ENCODE measurements at regions not wholly inside any gene's neighbourhood (a gene's known extent, or its start where the extent isn't known, plus 50 kb on each side); places are given as distances from the start of the nearest gene placed in this dataset.

DNA sequence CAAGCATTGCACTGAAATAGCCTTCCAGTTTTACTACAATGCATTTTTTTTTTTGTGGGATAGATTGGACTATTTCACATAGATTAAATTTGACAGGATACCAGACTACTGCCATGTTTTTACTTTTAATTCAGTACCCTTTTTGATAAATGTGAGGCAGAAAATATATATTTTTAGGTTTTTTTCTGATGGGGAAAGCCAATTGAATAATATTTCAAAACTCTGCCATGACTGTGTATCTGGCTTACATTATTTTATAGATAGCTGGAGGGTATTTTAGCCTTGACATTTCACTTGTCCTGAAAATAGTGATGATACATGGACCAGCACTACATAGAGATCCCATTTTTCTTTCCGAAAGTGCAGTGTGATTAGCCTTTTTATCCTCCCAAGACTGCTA, 133.5 kb upstream of the PRR16 start:
- TF ChIP-seq, protein P1, sequence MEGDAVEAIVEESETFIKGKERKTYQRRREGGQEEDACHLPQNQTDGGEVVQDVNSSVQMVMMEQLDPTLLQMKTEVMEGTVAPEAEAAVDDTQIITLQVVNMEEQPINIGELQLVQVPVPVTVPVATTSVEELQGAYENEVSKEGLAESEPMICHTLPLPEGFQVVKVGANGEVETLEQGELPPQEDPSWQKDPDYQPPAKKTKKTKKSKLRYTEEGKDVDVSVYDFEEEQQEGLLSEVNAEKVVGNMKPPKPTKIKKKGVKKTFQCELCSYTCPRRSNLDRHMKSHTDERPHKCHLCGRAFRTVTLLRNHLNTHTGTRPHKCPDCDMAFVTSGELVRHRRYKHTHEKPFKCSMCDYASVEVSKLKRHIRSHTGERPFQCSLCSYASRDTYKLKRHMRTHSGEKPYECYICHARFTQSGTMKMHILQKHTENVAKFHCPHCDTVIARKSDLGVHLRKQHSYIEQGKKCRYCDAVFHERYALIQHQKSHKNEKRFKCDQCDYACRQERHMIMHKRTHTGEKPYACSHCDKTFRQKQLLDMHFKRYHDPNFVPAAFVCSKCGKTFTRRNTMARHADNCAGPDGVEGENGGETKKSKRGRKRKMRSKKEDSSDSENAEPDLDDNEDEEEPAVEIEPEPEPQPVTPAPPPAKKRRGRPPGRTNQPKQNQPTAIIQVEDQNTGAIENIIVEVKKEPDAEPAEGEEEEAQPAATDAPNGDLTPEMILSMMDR (IDR thresholded peaks at IDR 0.05), result no peak
- TF ChIP-seq POLR2A (IDR thresholded peaks at IDR 0.05), result no peak
